B cell (primary cell): ENCODE measurements at regions not wholly inside any gene's neighbourhood (a gene's known extent, or its start where the extent isn't known, plus 50 kb on each side); places are given as distances from the start of the nearest gene placed in this dataset.

Source experiments
- ATAC-seq: fragments of 200-7000 bp; cut with Tn5 transposase; one replicate; pipeline ENCODE4 v1.10.0; 2021; ENCODE audit warnings: low read depth, mild to moderate bottlenecking, moderate number of reproducible peaks, moderate library complexity
- CTCF ChIA-PET: fragments of 350-600 bp; sonication (Branson Sonifier 250); formaldehyde crosslinking; loops from one replicate; lab custom pipeline; 2021; ENCODE audit warnings: antibody characterized with exemption, inconsistent platforms; lab: Charles Lee
- POLR2A ChIA-PET: fragments of 350-600 bp; sonication (Branson Sonifier 250); formaldehyde crosslinking; loops from one replicate; lab custom pipeline; 2021; ENCODE audit warnings: antibody characterized with exemption; lab: Charles Lee
- DNase-seq: peaks from one replicate; pipeline ENCODE4 v3.0.0; 2013
- H2AFZ ChIP-seq: 2 replicates; pipeline ENCODE4 v1.6.1; 2012; ENCODE audit warnings: mild to moderate bottlenecking, low read depth, low read length; ENCODE audit not compliant: insufficient read depth, poor library complexity, severe bottlenecking
- H3K27ac ChIP-seq, 2 donors: 1 replicate in 1 of 2; 2 replicates in 1 of 2; pipeline ENCODE4 v1.5.1; 2012 to 2013; ENCODE audit warnings: low read length in 2 of 2, mild to moderate bottlenecking in 2 of 2, moderate library complexity in 1 of 2
- H3K27me3 ChIP-seq, 4 experiments: fragments of 200-600 bp in 1 of 4; sonication (generic) in 1 of 4; replicated peaks in 1 of 4; 1 replicate in 2 of 4; 2 replicates in 2 of 4; pipeline versions ENCODE4 v1.6.1 to v1.7.0; 2013 to 2016; ENCODE audit warnings: low read length in 3 of 4, mild to moderate bottlenecking in 2 of 4, mixed read lengths in 1 of 4, moderate library complexity in 1 of 4; ENCODE audit not compliant: insufficient read depth in 4 of 4, control insufficient read depth in 3 of 4; ENCODE audit errors: control extremely low read depth in 1 of 4
- H3K36me3 ChIP-seq, 2 experiments: replicated peaks in 1 of 2; 1 replicate in 1 of 2; 2 replicates in 1 of 2; pipeline versions ENCODE4 v1.6.1 to v1.7.1; 2013; ENCODE audit warnings: low read length in 1 of 2; ENCODE audit not compliant: insufficient read depth in 2 of 2, control insufficient read depth in 1 of 2; ENCODE audit errors: control extremely low read depth in 1 of 2, extremely low read depth in 1 of 2
- H3K4me1 ChIP-seq, 2 donors: fragments of 200-600 bp in 1 of 2; sonication (generic) in 1 of 2; 1 replicate in 1 of 2; 2 replicates in 1 of 2; pipeline versions ENCODE4 v1.5.1 to v1.6.1; 2013 to 2017; ENCODE audit warnings: low read length in 2 of 2; ENCODE audit not compliant: control insufficient read depth in 2 of 2, insufficient read depth in 2 of 2
- H3K4me2 ChIP-seq: replicated peaks from 2 replicates; pipeline ENCODE3; 2012; ENCODE audit warnings: mild to moderate bottlenecking, low read depth, low read length; ENCODE audit not compliant: poor library complexity, severe bottlenecking
- H3K4me3 ChIP-seq, 5 experiments: fragments of 200-600 bp in 1 of 5; sonication (generic) in 1 of 5; 1 replicate in 3 of 5; 2 replicates in 2 of 5; pipeline versions ENCODE4 v1.5.1 to v1.7.0; 2011 to 2016; ENCODE audit warnings: low read length in 4 of 5, mild to moderate bottlenecking in 4 of 5, low read depth in 2 of 5, control low read depth in 1 of 5, moderate library complexity in 1 of 5; ENCODE audit not compliant: insufficient read depth in 1 of 5; ENCODE audit errors: control extremely low read depth in 1 of 5, extremely low read depth in 1 of 5
- H3K79me2 ChIP-seq: fragments of 200-600 bp; sonication (generic); one replicate; pipeline ENCODE4 v1.6.0; 2016; ENCODE audit warnings: low read length; ENCODE audit not compliant: control insufficient read depth, insufficient read depth
- H3K9ac ChIP-seq: fragments of 200-600 bp; sonication (generic); 2 replicates; pipeline ENCODE4 v1.6.1; 2017; ENCODE audit warnings: mild to moderate bottlenecking, low read length, moderate library complexity
- H3K9me3 ChIP-seq, 3 donors: one replicate each; pipeline versions ENCODE4 v1.6.1 to v1.7.1; 2013; ENCODE audit warnings: low read length in 2 of 3; ENCODE audit not compliant: control insufficient read depth in 2 of 3, insufficient read depth in 1 of 3; ENCODE audit errors: control extremely low read depth in 1 of 3
- H4K20me1 ChIP-seq: 2 replicates; pipeline ENCODE4 v1.6.0; 2012; ENCODE audit warnings: mild to moderate bottlenecking, low read length; ENCODE audit not compliant: insufficient read depth, control insufficient read depth, poor library complexity, severe bottlenecking
- H3K27ac Mint-ChIP-seq: one replicate; pipeline ENCODE4 v1.8.0; 2021; ENCODE audit warnings: mixed read lengths
- H3K27me3 Mint-ChIP-seq: one replicate; pipeline ENCODE4 v1.8.0; 2021; ENCODE audit warnings: mixed read lengths
- H3K4me1 Mint-ChIP-seq: one replicate; pipeline ENCODE4 v1.8.0; 2021; ENCODE audit warnings: mixed read lengths
- H3K4me3 Mint-ChIP-seq: one replicate; pipeline ENCODE4 v1.8.0; 2021; ENCODE audit warnings: mixed read lengths
- H3K9me3 Mint-ChIP-seq: one replicate; pipeline ENCODE4 v1.8.0; 2022; ENCODE audit warnings: mixed read lengths; ENCODE audit not compliant: insufficient read depth
- CTCF ChIP-seq: fragments of 200-600 bp; IDR thresholded peaks from one replicate; pipeline ENCODE4 v1.8.0; 2022; ENCODE audit warnings: antibody characterized with exemption, mild to moderate bottlenecking
- EZH2 ChIP-seq: IDR thresholded peaks from 2 replicates; pipeline ENCODE4 v1.6.1; 2012; ENCODE audit warnings: borderline replicate concordance, low read depth, mild to moderate bottlenecking, moderate library complexity, low read length; ENCODE audit not compliant: insufficient read depth, poor library complexity, severe bottlenecking
- WGBS: methylation state at CpG from one replicate; pipeline ENCODE4 v1.1.5; 2013; ENCODE audit warnings: missing lambda C conversion rate; ENCODE audit not compliant: insufficient coverage; 5-methylcytosine and 5-hydroxymethylcytosine counted together
- intact Hi-C: fragments of 100-400 bp; cut with micrococcal nuclease; formaldehyde crosslinking; loops from one replicate; pipeline ENCODE4 v1.10.0; 2022

DNA sequence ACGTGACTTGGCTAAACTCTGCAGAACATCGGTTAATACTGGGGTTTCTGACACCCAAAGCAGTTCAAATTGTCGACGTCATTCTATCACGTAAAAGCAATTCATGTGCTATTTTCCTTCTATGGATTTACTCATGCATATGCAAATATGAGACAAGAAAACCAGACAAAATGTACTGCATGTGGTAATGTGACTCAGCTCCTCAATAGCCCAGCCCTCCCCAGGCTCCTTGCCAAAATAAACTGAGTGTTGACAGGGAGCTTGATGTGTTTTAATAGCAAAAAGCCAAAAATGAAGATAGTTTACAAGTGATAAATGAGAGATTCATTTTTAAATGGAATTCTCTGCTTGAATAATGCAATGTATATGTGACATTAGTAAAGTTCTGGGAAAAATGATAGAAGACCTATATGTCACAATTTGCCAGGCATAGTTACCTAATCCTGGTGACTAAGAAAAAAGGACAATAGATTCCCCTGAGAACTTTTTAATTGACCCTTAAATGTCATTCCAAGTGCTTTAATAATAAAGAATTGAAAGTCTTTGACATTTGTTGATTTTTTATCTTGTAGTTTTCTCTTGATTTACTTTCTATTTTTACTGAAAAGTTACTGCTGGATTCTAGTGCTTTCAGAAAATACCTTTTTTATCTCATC lies 1700.6 kb upstream of the TENM3 start:
- H3K27ac ChIP-seq: no peak overlapping the region
- peaks cover 0 to 4% (median 0%) of the 10 kb centered on the region in 3 donors for H3K9me3 ChIP-seq
- no peak overlapping the region for H3K9ac ChIP-seq
- WGBS: 76% methylated on average over 5 of the region's 5 CpGs
- Mint-ChIP-seq H3K4me3 (no peak overlapping the region), H3K9me3 (no peaks in the 10 kb centered on the region), H3K27me3 (no peaks in the 10 kb centered on the region), H3K4me1 (no peaks in the 10 kb centered on the region), H3K27ac (no peak overlapping the region)
- H4K20me1 ChIP-seq: no peaks in the 10 kb centered on the region
- CTCF ChIA-PET: no interaction called here
- H3K27me3 ChIP-seq: no peaks in the 10 kb centered on the region
- ATAC-seq: no peak
- intact Hi-C loops: no loop called here
- H3K79me2 ChIP-seq: no peaks in the 10 kb centered on the region
- no peak overlapping the region for H3K4me2 ChIP-seq
- no peaks in the 10 kb centered on the region for H3K4me1 ChIP-seq
- H3K36me3 ChIP-seq: no peaks in the 10 kb centered on the region
- no peak overlapping the region for H2AFZ ChIP-seq
- H3K4me3 ChIP-seq: no peak overlapping the region
- no peak for DNase-seq
- TF ChIP-seq CTCF (no peak), EZH2 (no peak)
- POLR2A ChIA-PET: no interaction called here

GRCh38 chr4:180550106-180550505 lies 1693.1 kb upstream of the TENM3 start:
- Histone ChIP-seq H3K9ac (no peak overlapping the region), H3K4me3 (no peak overlapping the region), H2AFZ (no peak overlapping the region), H3K4me1 (no peaks in the 10 kb centered on the region), H3K9me3 (peaks cover 0 to 4% (median 0%) of the 10 kb centered on the region in 3 donors), H4K20me1 (no peaks in the 10 kb centered on the region), H3K4me2 (no peak overlapping the region), H3K36me3 (no peaks in the 10 kb centered on the region), H3K27me3 (no peaks in the 10 kb centered on the region), H3K79me2 (no peaks in the 10 kb centered on the region), H3K27ac (no peak overlapping the region)
- ChIA-PET POLR2A (no interaction called here), CTCF (no interaction called here)
- Mint-ChIP-seq H3K4me1 (no peaks in the 10 kb centered on the region), H3K4me3 (no peak overlapping the region), H3K27ac (no peak overlapping the region), H3K27me3 (no peaks in the 10 kb centered on the region), H3K9me3 (no peaks in the 10 kb centered on the region)
- 65% methylated on average over 3 of the region's 6 CpGs for WGBS
- ATAC-seq (no peak), DNase-seq (no peak)
- intact Hi-C loops: no loop called here
- TF ChIP-seq EZH2 (no peak), CTCF (no peak)
